Tibial nerve (tissue), 4 donors: ENCODE measurements at regions not wholly inside any gene's neighbourhood (a gene's known extent, or its start where the extent isn't known, plus 50 kb on each side); places are given as distances from the start of the nearest gene placed in this dataset.

Source experiments
- EP300 ChIP-seq, 2 donors: sonication (generic); formaldehyde crosslinking; IDR thresholded peaks; one replicate each; pipeline ENCODE4 v1.6.1; 2017; ENCODE audit warnings: antibody characterized with exemption in 2 of 2, mild to moderate bottlenecking in 1 of 2
- POLR2A ChIP-seq, 2 donors: fragments of 450-650 bp; IDR thresholded peaks; one replicate each; pipeline ENCODE4 v1.6.1; 2017; ENCODE audit warnings: antibody characterized with exemption in 2 of 2, mild to moderate bottlenecking in 2 of 2, moderate library complexity in 2 of 2
- TF ChIP-seq, protein P1 (sequence below), 5 experiments: fragments of 200-600 bp in 3 of 5; fragments of 450-650 bp in 2 of 5; sonication (generic) in 3 of 5; IDR thresholded peaks; one replicate each; pipeline ENCODE4 v1.5.1; 2016 to 2019; ENCODE audit warnings: antibody characterized with exemption in 5 of 5, mild to moderate bottlenecking in 3 of 5, moderate library complexity in 2 of 5

DNA sequence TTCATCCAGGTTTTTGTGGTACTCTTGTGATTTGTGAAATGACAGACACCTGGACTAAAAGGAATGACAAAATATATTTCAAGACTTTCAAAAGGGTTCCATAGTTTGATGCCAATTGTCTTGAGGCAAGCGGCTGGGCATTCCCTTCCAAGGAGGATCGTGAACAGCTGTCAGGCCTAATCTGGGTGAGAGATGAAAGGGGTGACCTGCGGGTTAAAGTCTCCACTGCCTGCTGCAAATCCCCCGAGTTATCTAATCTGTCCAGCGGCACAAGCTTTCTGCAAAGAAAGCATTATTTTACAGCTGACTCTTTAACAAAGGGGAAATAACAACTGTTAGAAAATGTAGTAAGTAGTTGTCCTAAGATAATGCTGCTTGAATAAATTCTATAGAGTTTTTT lies 128.7 kb upstream of the MB21D2 start:
- TF ChIP-seq, protein P1, sequence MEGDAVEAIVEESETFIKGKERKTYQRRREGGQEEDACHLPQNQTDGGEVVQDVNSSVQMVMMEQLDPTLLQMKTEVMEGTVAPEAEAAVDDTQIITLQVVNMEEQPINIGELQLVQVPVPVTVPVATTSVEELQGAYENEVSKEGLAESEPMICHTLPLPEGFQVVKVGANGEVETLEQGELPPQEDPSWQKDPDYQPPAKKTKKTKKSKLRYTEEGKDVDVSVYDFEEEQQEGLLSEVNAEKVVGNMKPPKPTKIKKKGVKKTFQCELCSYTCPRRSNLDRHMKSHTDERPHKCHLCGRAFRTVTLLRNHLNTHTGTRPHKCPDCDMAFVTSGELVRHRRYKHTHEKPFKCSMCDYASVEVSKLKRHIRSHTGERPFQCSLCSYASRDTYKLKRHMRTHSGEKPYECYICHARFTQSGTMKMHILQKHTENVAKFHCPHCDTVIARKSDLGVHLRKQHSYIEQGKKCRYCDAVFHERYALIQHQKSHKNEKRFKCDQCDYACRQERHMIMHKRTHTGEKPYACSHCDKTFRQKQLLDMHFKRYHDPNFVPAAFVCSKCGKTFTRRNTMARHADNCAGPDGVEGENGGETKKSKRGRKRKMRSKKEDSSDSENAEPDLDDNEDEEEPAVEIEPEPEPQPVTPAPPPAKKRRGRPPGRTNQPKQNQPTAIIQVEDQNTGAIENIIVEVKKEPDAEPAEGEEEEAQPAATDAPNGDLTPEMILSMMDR (IDR thresholded peaks at IDR 0.05), result no peak
- TF ChIP-seq EP300 (IDR thresholded peaks at IDR 0.05) (no peak), POLR2A (IDR thresholded peaks at IDR 0.05) (no peak)
